ENCODE measurements at regions not wholly inside any gene's neighbourhood (a gene's known extent, or its start where the extent isn't known, plus 50 kb on each side); places are given as distances from the start of the nearest gene placed in this dataset.
"Not testable (repeated sequence)": the region's sequence is repeated elsewhere in the genome, so short reads cannot be mapped to it uniquely, and the experiment has no call there.

DNA sequence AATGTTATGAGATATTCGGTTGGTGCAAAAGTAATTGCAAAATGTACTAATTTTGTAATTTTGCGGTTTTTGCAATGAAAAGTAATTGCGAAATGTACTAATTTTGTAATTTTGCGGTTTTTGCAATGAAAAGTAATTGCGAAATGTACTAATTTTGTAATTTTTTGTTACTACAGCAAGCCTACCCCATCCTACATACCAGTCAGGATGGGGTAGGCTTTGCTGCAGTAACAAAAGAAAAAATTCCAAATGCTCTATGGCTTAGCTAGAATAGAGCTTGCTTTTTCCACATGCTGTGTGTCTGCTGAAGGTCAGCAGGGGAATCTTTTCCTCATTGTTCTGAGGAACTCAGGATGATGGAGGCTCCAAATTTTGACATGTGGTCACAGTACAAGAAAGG is 83.3 kb upstream of the GPRC5B start:
- H3K36me3 ChIP-seq (ENCODE audit: control insufficient read depth, insufficient read depth, low read length), result no peaks in the 10 kb centered on the region
- TF ChIP-seq, protein P1, sequence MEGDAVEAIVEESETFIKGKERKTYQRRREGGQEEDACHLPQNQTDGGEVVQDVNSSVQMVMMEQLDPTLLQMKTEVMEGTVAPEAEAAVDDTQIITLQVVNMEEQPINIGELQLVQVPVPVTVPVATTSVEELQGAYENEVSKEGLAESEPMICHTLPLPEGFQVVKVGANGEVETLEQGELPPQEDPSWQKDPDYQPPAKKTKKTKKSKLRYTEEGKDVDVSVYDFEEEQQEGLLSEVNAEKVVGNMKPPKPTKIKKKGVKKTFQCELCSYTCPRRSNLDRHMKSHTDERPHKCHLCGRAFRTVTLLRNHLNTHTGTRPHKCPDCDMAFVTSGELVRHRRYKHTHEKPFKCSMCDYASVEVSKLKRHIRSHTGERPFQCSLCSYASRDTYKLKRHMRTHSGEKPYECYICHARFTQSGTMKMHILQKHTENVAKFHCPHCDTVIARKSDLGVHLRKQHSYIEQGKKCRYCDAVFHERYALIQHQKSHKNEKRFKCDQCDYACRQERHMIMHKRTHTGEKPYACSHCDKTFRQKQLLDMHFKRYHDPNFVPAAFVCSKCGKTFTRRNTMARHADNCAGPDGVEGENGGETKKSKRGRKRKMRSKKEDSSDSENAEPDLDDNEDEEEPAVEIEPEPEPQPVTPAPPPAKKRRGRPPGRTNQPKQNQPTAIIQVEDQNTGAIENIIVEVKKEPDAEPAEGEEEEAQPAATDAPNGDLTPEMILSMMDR (IDR thresholded peaks at IDR 0.05; ENCODE audit: insufficient read depth, low read length, poor library complexity, severe bottlenecking), result no peak
- no peak overlapping the region for H3K4me3 ChIP-seq (ENCODE audit: low read depth, low read length)
- DNase-seq (ENCODE audit: low read depth), result no peak
- peaks cover 2% of the 10 kb centered on the region for H3K27me3 ChIP-seq (ENCODE audit: control insufficient read depth, insufficient read depth, low read length)

DNA sequence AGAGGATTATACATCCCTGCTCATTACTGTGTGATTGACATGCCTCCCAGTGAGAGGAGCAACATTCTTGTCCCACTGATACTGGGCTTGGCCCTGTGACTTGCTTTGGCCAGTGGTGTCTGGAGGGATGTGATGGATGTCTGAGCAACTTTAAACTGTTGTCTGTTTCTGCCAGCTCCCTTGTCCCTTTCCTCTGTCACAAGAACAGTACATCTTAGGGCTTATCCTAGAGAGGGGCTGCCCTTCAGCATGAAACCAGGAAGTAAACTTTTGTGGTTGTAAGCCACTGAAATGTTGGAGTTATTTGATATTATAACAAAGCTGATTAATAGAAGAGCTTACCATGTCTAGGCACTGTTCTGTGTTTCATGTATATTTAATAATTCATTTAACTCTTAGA is 82.9 kb upstream of the GPRC5B start:
- no peaks in the 10 kb centered on the region for H3K36me3 ChIP-seq (ENCODE audit: control insufficient read depth, insufficient read depth, low read length)
- no peak overlapping the region for H3K4me3 ChIP-seq (ENCODE audit: low read depth, low read length)
- H3K27me3 ChIP-seq (ENCODE audit: control insufficient read depth, insufficient read depth, low read length), result peaks cover 2% of the 10 kb centered on the region
- TF ChIP-seq, protein P1 (IDR thresholded peaks at IDR 0.05; ENCODE audit: insufficient read depth, low read length, poor library complexity, severe bottlenecking), result no peak
- no peak for DNase-seq (ENCODE audit: low read depth)

DNA sequence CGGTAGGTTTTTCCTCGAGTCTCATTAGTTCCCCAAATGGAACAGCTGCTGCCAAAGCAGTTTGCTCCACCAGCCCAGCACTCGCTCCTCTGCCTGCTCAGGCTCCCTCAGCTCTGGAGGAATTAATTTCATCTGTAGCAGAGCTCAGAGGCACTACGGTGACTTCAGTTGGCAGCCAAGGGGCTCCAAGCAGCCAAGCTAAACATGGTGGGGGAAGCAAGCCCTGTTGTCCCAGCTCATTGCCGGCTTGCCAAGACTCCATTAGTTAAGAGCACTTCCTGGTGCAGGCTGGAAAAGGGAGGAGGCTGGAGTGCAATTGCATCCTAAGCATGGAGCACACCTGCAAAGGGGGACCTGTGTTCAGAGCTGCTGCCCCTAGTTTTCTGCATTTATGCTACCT is 78.7 kb upstream of the GPRC5B start:
- no peaks in the 10 kb centered on the region for H3K36me3 ChIP-seq (ENCODE audit: control insufficient read depth, insufficient read depth, low read length)
- DNase-seq (ENCODE audit: low read depth), result no peak

DNA sequence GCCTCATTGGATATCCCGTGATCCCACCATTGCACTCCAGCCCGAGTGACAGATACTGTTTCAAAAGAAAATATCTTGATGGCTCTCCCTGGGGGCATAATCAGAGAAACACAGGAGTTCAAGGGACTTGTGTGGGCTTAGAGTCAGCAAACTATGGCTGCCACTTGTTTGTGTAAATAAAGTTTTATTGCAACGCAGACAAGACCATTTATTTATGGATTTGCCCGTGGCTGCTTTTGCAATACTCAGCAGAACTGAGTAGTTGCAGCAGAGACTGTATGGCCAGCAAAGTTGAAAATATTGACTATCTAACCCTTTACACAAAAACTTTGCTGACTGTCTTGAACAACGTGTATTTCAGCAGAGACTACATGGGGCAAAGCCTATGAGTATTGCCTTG is 75.5 kb upstream of the GPRC5B start:
- TF ChIP-seq, protein P1 (IDR thresholded peaks at IDR 0.05; ENCODE audit: insufficient read depth, low read length, poor library complexity, severe bottlenecking), result no peak
- no peak for DNase-seq (ENCODE audit: low read depth)
- H3K36me3 ChIP-seq (ENCODE audit: control insufficient read depth, insufficient read depth, low read length), result no peaks in the 10 kb centered on the region
- peaks cover 3% of the 10 kb centered on the region for H3K27me3 ChIP-seq (ENCODE audit: control insufficient read depth, insufficient read depth, low read length)
- H3K4me3 ChIP-seq (ENCODE audit: low read depth, low read length), result no peak overlapping the region

More for the DNA sequence above, 78.7 kb upstream of the GPRC5B start:
- TF ChIP-seq, protein P1 (IDR thresholded peaks at IDR 0.05; ENCODE audit: insufficient read depth, low read length, poor library complexity, severe bottlenecking), result no peak
- peaks cover 3% of the 10 kb centered on the region for H3K27me3 ChIP-seq (ENCODE audit: control insufficient read depth, insufficient read depth, low read length)
- no peak overlapping the region for H3K4me3 ChIP-seq (ENCODE audit: low read depth, low read length)

DNA sequence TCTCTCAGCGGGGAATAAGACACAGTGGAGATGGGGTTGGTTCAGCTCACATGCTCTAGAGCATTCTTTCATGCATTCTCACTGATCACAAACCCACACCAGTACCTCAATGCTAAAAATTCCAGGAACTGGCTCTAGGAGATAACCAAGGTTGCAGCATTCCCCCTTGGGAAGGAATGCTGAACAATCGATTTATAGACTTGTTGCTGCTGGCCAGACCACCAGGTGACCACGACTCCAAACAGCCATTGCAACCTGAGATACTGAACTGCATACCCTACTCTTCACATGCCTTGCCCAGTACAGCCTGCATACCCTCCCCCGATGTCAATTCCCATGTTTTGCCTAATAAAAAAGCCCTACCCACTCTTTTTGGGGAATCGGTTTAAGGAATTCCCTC is 75.1 kb upstream of the GPRC5B start:
- TF ChIP-seq, protein P1 (IDR thresholded peaks at IDR 0.05; ENCODE audit: insufficient read depth, low read length, poor library complexity, severe bottlenecking), result no peak
- peaks cover 3% of the 10 kb centered on the region for H3K27me3 ChIP-seq (ENCODE audit: control insufficient read depth, insufficient read depth, low read length)
- DNase-seq (ENCODE audit: low read depth), result no peak
- H3K36me3 ChIP-seq (ENCODE audit: control insufficient read depth, insufficient read depth, low read length), result no peaks in the 10 kb centered on the region
- no peak overlapping the region for H3K4me3 ChIP-seq (ENCODE audit: low read depth, low read length)

DNA sequence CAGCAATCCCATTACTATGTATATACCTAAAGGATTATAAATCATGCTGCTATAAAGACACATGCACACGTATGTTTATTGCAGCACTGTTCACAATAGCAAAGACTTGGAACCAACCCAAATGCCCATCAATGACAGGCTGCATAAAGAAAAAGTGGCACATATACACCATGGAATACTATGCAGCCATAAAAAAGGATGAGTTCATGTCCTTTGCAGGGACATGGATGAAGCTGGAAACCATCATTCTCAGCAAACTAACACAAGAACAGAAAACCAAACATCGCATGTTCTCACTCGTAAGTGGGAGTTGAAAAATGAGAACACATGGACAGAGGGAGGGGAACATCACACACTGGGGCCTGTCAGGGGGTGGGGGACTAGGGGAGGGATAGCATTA is 71.2 kb upstream of the GPRC5B start:
- not testable (repeated sequence) for DNase-seq (ENCODE audit: low read depth); H3K36me3 ChIP-seq (ENCODE audit: control insufficient read depth, insufficient read depth, low read length); H3K4me3 ChIP-seq (ENCODE audit: low read depth, low read length); H3K27me3 ChIP-seq (ENCODE audit: control insufficient read depth, insufficient read depth, low read length)

DNA sequence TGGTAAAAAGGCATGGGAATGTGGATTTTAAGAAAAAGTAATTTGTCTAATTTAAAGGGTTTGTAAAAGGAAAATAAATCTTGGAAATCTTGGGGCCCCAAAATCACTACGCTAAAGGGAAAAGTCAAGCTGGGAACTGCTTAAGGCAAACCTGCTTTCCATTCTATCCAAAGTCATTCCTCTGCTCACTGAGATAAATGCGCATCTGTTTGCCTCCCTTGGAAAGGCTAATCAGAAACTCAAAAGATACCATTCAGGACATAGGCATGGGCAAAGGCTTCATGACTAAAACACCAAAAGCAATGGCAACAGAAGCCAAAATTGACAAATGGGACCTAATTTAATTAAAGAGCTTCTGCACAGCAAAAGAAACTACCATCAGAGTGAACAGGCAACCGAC is 70.4 kb upstream of the GPRC5B start:
- H3K27me3 ChIP-seq (ENCODE audit: control insufficient read depth, insufficient read depth, low read length); DNase-seq (ENCODE audit: low read depth); H3K4me3 ChIP-seq (ENCODE audit: low read depth, low read length); H3K36me3 ChIP-seq (ENCODE audit: control insufficient read depth, insufficient read depth, low read length): not testable (repeated sequence)

All from kidney epithelial cell (primary cell).